ENCODE measurements at regions not wholly inside any gene's neighbourhood (a gene's known extent, or its start where the extent isn't known, plus 50 kb on each side); places are given as distances from the start of the nearest gene placed in this dataset.

DNA sequence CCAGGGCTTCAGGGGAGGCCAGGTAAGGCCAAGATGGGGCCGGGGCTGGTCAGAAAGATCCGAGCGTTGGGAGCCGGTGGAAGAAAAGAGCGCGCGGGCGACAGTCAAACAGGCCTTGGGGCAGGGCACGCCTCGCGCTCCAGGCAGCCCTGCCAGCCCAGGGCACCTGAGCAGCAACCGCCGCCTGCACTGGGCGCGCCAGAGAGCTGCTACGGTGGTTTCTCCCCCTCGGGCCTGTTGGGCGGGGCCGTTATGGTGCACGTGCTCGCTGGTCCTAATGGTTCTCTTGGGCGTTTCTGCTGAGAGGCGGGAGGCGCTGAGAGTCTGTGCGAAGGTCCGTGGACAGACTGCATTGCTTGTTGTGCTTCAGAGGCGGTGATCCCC lies 787.4 kb downstream of the CDY1 start:
- TF ChIP-seq FOXK2 (IDR thresholded peaks at IDR 0.05) = no peak
- no peak for TF ChIP-seq EZH2 (IDR thresholded peaks at IDR 0.05; ENCODE audit: borderline replicate concordance, control insufficient read depth, low read depth, low read length)
- TF ChIP-seq, protein P1, sequence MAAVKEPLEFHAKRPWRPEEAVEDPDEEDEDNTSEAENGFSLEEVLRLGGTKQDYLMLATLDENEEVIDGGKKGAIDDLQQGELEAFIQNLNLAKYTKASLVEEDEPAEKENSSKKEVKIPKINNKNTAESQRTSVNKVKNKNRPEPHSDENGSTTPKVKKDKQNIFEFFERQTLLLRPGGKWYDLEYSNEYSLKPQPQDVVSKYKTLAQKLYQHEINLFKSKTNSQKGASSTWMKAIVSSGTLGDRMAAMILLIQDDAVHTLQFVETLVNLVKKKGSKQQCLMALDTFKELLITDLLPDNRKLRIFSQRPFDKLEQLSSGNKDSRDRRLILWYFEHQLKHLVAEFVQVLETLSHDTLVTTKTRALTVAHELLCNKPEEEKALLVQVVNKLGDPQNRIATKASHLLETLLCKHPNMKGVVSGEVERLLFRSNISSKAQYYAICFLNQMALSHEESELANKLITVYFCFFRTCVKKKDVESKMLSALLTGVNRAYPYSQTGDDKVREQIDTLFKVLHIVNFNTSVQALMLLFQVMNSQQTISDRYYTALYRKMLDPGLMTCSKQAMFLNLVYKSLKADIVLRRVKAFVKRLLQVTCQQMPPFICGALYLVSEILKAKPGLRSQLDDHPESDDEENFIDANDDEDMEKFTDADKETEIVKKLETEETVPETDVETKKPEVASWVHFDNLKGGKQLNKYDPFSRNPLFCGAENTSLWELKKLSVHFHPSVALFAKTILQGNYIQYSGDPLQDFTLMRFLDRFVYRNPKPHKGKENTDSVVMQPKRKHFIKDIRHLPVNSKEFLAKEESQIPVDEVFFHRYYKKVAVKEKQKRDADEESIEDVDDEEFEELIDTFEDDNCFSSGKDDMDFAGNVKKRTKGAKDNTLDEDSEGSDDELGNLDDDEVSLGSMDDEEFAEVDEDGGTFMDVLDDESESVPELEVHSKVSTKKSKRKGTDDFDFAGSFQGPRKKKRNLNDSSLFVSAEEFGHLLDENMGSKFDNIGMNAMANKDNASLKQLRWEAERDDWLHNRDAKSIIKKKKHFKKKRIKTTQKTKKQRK (IDR thresholded peaks at IDR 0.05; ENCODE audit: low read depth, low read length) = no peak
- TF ChIP-seq POLR2AphosphoS5 (IDR thresholded peaks at IDR 0.05; ENCODE audit: low read length) = no peak
- TF ChIP-seq, protein P2, sequence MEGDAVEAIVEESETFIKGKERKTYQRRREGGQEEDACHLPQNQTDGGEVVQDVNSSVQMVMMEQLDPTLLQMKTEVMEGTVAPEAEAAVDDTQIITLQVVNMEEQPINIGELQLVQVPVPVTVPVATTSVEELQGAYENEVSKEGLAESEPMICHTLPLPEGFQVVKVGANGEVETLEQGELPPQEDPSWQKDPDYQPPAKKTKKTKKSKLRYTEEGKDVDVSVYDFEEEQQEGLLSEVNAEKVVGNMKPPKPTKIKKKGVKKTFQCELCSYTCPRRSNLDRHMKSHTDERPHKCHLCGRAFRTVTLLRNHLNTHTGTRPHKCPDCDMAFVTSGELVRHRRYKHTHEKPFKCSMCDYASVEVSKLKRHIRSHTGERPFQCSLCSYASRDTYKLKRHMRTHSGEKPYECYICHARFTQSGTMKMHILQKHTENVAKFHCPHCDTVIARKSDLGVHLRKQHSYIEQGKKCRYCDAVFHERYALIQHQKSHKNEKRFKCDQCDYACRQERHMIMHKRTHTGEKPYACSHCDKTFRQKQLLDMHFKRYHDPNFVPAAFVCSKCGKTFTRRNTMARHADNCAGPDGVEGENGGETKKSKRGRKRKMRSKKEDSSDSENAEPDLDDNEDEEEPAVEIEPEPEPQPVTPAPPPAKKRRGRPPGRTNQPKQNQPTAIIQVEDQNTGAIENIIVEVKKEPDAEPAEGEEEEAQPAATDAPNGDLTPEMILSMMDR (IDR thresholded peaks at IDR 0.05 in 2 of 3, conservative IDR thresholded peaks at IDR 0.05 in 1 of 3; ENCODE audit: control insufficient read depth in 2 of 3, extremely low read depth in 1 of 3, insufficient read depth in 1 of 3, low read depth in 3 of 3, low read length in 3 of 3) = no peak
- no peak for TF ChIP-seq POLR2A (IDR thresholded peaks at IDR 0.05; ENCODE audit: low read depth, low read length)
- TF ChIP-seq ZZZ3 (IDR thresholded peaks at IDR 0.05; ENCODE audit: control insufficient read depth, insufficient read length, low read depth) = no peak

All from GM12878 (cell line).